ENCODE measurements at regions not wholly inside any gene's neighbourhood (a gene's known extent, or its start where the extent isn't known, plus 50 kb on each side); places are given as distances from the start of the nearest gene placed in this dataset.

- Mint-ChIP-seq H3K27me3 (ENCODE audit: insufficient read depth) (peaks cover 4% of the 10 kb centered on the region; the same call in 1 of the 2 replicates), H3K4me3 (no peak overlapping the region), H3K9me3 (peaks cover 65% of the 10 kb centered on the region), H3K27ac (no peak overlapping the region), H3K4me1 (ENCODE audit: low read depth) (no peaks in the 10 kb centered on the region), H3K36me3 (ENCODE audit: low read depth) (peaks cover 11% of the 10 kb centered on the region; the same call in 1 of the 2 replicates)
- no peak for DNase-seq
- no peak for TF ChIP-seq CTCF (IDR thresholded peaks at IDR 0.05)
Measured at GRCh38 chr5:4081466-4081865, 485.8 kb downstream of the IRX1 start.

- Mint-ChIP-seq H3K27ac (no peak overlapping the region), H3K4me3 (no peak overlapping the region)
Measured at GRCh38 chr5:4082966-4083564, 487.4 kb downstream of the IRX1 start.

GRCh38 chr5:4083591-4084337, 488.1 kb downstream of the IRX1 start:
- peaks cover 11% of the 10 kb centered on the region; the same call in 1 of the 2 replicates for H3K36me3 Mint-ChIP-seq (ENCODE audit: low read depth)
- no peak overlapping the region for H3K4me3 Mint-ChIP-seq
- TF ChIP-seq CTCF (IDR thresholded peaks at IDR 0.05): no peak
- H3K4me1 Mint-ChIP-seq (ENCODE audit: low read depth): no peaks in the 10 kb centered on the region
- H3K27me3 Mint-ChIP-seq (ENCODE audit: insufficient read depth): peaks cover 2% of the 10 kb centered on the region; the same call in 1 of the 2 replicates
- no peak for DNase-seq
- no peak overlapping the region for H3K27ac Mint-ChIP-seq
- peaks cover 51% of the 10 kb centered on the region for H3K9me3 Mint-ChIP-seq

More at GRCh38 chr5:4082966-4083564, 487.4 kb downstream of the IRX1 start:
- no peak for TF ChIP-seq CTCF (IDR thresholded peaks at IDR 0.05)
- peaks cover 11% of the 10 kb centered on the region; the same call in 1 of the 2 replicates for H3K36me3 Mint-ChIP-seq (ENCODE audit: low read depth)
- DNase-seq: no peak
- no peaks in the 10 kb centered on the region for H3K4me1 Mint-ChIP-seq (ENCODE audit: low read depth)
- peaks cover 54% of the 10 kb centered on the region for H3K9me3 Mint-ChIP-seq
- H3K27me3 Mint-ChIP-seq (ENCODE audit: insufficient read depth): peaks cover 4% of the 10 kb centered on the region; the same call in 1 of the 2 replicates

- no peaks in the 10 kb centered on the region for H3K27me3 Mint-ChIP-seq (ENCODE audit: insufficient read depth)
- TF ChIP-seq CTCF (IDR thresholded peaks at IDR 0.05): no peak
Measured at GRCh38 chr5:4086081-4086480, 490.4 kb downstream of the IRX1 start.

GRCh38 chr5:4087110-4087509, 491.5 kb downstream of the IRX1 start:
- DNase-seq: no peak
- H3K9me3 Mint-ChIP-seq: peaks cover 32% of the 10 kb centered on the region
- H3K27ac Mint-ChIP-seq: no peak overlapping the region
- no peaks in the 10 kb centered on the region; the same call in 1 of the 2 replicates for H3K36me3 Mint-ChIP-seq (ENCODE audit: low read depth)
- no peak for TF ChIP-seq CTCF (IDR thresholded peaks at IDR 0.05)
- no peaks in the 10 kb centered on the region for H3K27me3 Mint-ChIP-seq (ENCODE audit: insufficient read depth)
- no peaks in the 10 kb centered on the region for H3K4me1 Mint-ChIP-seq (ENCODE audit: low read depth)
- no peak overlapping the region for H3K4me3 Mint-ChIP-seq

More at GRCh38 chr5:4086081-4086480, 490.4 kb downstream of the IRX1 start:
- H3K36me3 Mint-ChIP-seq (ENCODE audit: low read depth): peaks cover under 1% of the 10 kb centered on the region; the same call in 1 of the 2 replicates
- no peak overlapping the region for H3K27ac Mint-ChIP-seq
- H3K4me3 Mint-ChIP-seq: no peak overlapping the region
- H3K4me1 Mint-ChIP-seq (ENCODE audit: low read depth): no peaks in the 10 kb centered on the region
- DNase-seq: no peak
- peaks cover 31% of the 10 kb centered on the region for H3K9me3 Mint-ChIP-seq
